Adrenal gland (tissue), 9 donors: ENCODE measurements at regions not wholly inside any gene's neighbourhood (a gene's known extent, or its start where the extent isn't known, plus 50 kb on each side); places are given as distances from the start of the nearest gene placed in this dataset.

Experiments
- DNase-seq, 7 donors: peaks; one replicate each; pipeline ENCODE4 v3.0.0-alpha.2; 2019 to 2020
- H3K27ac ChIP-seq, 5 donors: fragments of 200-600 bp; sonication (generic) in 4 of 5; 1 replicate in 3 of 5; 2 replicates in 2 of 5; pipeline versions ENCODE4 v1.5.1 to v1.8.0; 2016 to 2020; ENCODE audit warnings: mild to moderate bottlenecking in 1 of 5
- H3K27me3 ChIP-seq: fragments of 200-600 bp; 2 replicates; pipeline ENCODE4 v1.8.0; 2021
- H3K36me3 ChIP-seq, 2 donors: fragments of 200-600 bp; replicated peaks in 1 of 2; 1 replicate in 1 of 2; 2 replicates in 1 of 2; pipeline versions ENCODE4 v1.5.1 to v1.8.0; 2018 to 2022
- H3K4me1 ChIP-seq, 2 donors: fragments of 200-600 bp; replicated peaks in 1 of 2; 1 replicate in 1 of 2; 2 replicates in 1 of 2; pipeline versions ENCODE4 v1.5.1 to v1.8.0; 2018 to 2021
- H3K4me3 ChIP-seq, 4 donors: fragments of 200-600 bp; sonication (generic) in 3 of 4; one replicate each; pipeline ENCODE4 v1.5.1; 2016 to 2018
- H3K9me3 ChIP-seq, 3 donors: fragments of 200-600 bp; sonication (generic) in 1 of 3; replicated peaks in 1 of 3; 1 replicate in 2 of 3; 2 replicates in 1 of 3; pipeline versions ENCODE4 v1.5.1 to v1.8.0; 2016 to 2021
- CTCF ChIP-seq, 6 experiments: fragments of 450-650 bp in 4 of 6; fragments of 200-600 bp in 2 of 6; sonication (generic) in 1 of 6; IDR thresholded peaks; 1 replicate in 5 of 6; 2 replicates in 1 of 6; pipeline versions ENCODE4 v1.5.1 to v1.8.0; 2016 to 2021; ENCODE audit warnings: antibody characterized with exemption in 6 of 6, mild to moderate bottlenecking in 2 of 6, moderate library complexity in 1 of 6
- POLR2A ChIP-seq, 2 donors: fragments of 450-650 bp; IDR thresholded peaks; one replicate each; pipeline ENCODE4 v1.6.1; 2017; ENCODE audit warnings: antibody characterized with exemption in 2 of 2, mild to moderate bottlenecking in 2 of 2, moderate library complexity in 1 of 2
- WGBS, 4 donors: extraction: QIAGEN DNeasy Blood & Tissue Kit in 2 of 4; methylation state at CpG; one replicate each; pipeline versions ENCODE4 v1.1.5 to v1.1.7; 2013 to 2017; 5-methylcytosine and 5-hydroxymethylcytosine counted together
- intact Hi-C, 2 donors: fragments of 100-400 bp; cut with DNase I; formaldehyde crosslinking; loops; one replicate each; pipeline versions ENCODE4 v1.14.1 to v1.15.0; 2022 to 2023
- donor health status: healthy with polysubstance abuse.
- donor health status: Bipolar disorder and iron deficiency.
- donor health status: DM: yes; HTN: yes; CAD: no.
- donor health status: DM: no; HTN: no; CAD: no.
- donor health status: DM: no; HTN: no; CAD: no.

- H3K27ac ChIP-seq, result no peak overlapping the region
- intact Hi-C loops, result no loop called here
- H3K27me3 ChIP-seq, result no peaks in the 10 kb centered on the region
- H3K9me3 ChIP-seq, result no peaks in the 10 kb centered on the region
- TF ChIP-seq CTCF (IDR thresholded peaks at IDR 0.05) (no peak), POLR2A (IDR thresholded peaks at IDR 0.05) (no peak)
- WGBS, 4 donors, result 35 to 54% (median 50%) methylated on average over 5 to 6 of the region's 6 CpGs
- no peaks in the 10 kb centered on the region for H3K4me1 ChIP-seq
- H3K36me3 ChIP-seq, result no peaks in the 10 kb centered on the region
- no peak overlapping the region for H3K4me3 ChIP-seq
- no peak for DNase-seq
These were observed 244.3 kb downstream of the METTL4 start for GRCh38 chr18:2326999-2327398.

- Histone ChIP-seq H3K27ac (no peak overlapping the region), H3K4me1 (no peaks in the 10 kb centered on the region), H3K4me3 (no peak overlapping the region), H3K9me3 (no peaks in the 10 kb centered on the region), H3K27me3 (no peaks in the 10 kb centered on the region), H3K36me3 (no peaks in the 10 kb centered on the region)
- TF ChIP-seq POLR2A (IDR thresholded peaks at IDR 0.05), result no peak
- TF ChIP-seq CTCF (IDR thresholded peaks at IDR 0.05), result no peak
- 21 to 40% (median 34%) methylated on average over 2 of the region's 2 CpGs for WGBS, 4 donors
- no peak for DNase-seq
- intact Hi-C loops, result loop anchor here in 1 of 2 donors (10.0 kb wide), 1 partner anchor 214 kb away; no protein-coding TSS in a partner anchor
These were observed 240.5 kb downstream of the METTL4 start for GRCh38 chr18:2330764-2331163.

- Histone ChIP-seq H3K4me1 (no peaks in the 10 kb centered on the region), H3K27me3 (no peaks in the 10 kb centered on the region), H3K36me3 (no peaks in the 10 kb centered on the region), H3K9me3 (no peaks in the 10 kb centered on the region), H3K27ac (no peak overlapping the region), H3K4me3 (no peak overlapping the region)
- DNase-seq, result no peak
- intact Hi-C loops, result loop anchor here in 1 of 2 donors (10.0 kb wide), 1 partner anchor 213 kb away; no protein-coding TSS in a partner anchor
- TF ChIP-seq POLR2A (IDR thresholded peaks at IDR 0.05), result no peak
- no peak for TF ChIP-seq CTCF (IDR thresholded peaks at IDR 0.05)
- WGBS, 4 donors, result 70 to 84% (median 80%) methylated on average over 4 of the region's 4 CpGs
These were observed 239.8 kb downstream of the METTL4 start for GRCh38 chr18:2331491-2331890.

GRCh38 chr18:2336690-2337392 is 234.5 kb downstream of the METTL4 start:
- Histone ChIP-seq H3K4me3 (no peak overlapping the region), H3K36me3 (no peaks in the 10 kb centered on the region), H3K9me3 (no peaks in the 10 kb centered on the region), H3K27ac (no peak overlapping the region), H3K27me3 (no peaks in the 10 kb centered on the region), H3K4me1 (no peaks in the 10 kb centered on the region)
- no peak for TF ChIP-seq POLR2A (IDR thresholded peaks at IDR 0.05)
- intact Hi-C loops, result loop anchor here in 1 of 2 donors (10.0 kb wide), 1 partner anchor 208 kb away; no protein-coding TSS in a partner anchor
- DNase-seq, result no peak
